ENCODE measurements at regions not wholly inside any gene's neighbourhood (a gene's known extent, or its start where the extent isn't known, plus 50 kb on each side); places are given as distances from the start of the nearest gene placed in this dataset.

DNA sequence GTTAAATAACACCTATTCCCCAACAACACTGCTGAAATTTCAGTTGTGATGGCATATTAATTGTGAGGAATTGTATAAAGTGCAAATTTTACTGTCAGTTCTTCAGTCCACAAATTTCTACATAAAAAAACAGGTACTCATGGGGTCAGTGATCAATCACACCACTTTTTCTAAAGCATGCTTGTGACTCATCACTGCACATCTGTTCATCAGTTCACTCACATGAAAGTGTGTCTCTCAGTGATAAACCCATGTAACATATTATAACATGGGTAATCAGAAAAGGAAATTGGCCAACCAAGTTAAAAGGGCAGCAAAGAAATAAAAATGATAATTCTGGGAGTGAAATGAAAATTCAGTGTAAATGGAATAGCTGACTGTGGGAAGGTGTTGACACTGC is 234.7 kb upstream of the FKBP1C start:
- intact Hi-C loops (cut with micrococcal nuclease) (no loop called here), dilution Hi-C loops (cut with HindIII; ENCODE audit: low sequenced_read_pairs, unreplicated experiment) (no loop called here), in situ Hi-C loops (cut with MboI; ENCODE audit: low sequenced_read_pairs) (no loop called here)
- Histone ChIP-seq H2AFZ (replicated peaks; ENCODE audit: low read length, poor library complexity) (no peak overlapping the region), H2BK15ac (ENCODE audit: low read depth, low read length) (no peak overlapping the region), H4K20me1 (ENCODE audit: insufficient read depth, low read length) (no peaks in the 10 kb centered on the region), H3K79me1 (ENCODE audit: low read depth in 1 of 2, low read length in 2 of 2) (no peaks in the 10 kb centered on the region), H2BK20ac (ENCODE audit: low read depth, low read length) (no peak overlapping the region), H4K91ac (ENCODE audit: insufficient read depth, low read depth, low read length) (no peak overlapping the region), H3K9ac (ENCODE audit: low read depth, low read length) (no peak overlapping the region), H3K23ac (ENCODE audit: low read depth, low read length) (no peak overlapping the region), H3K4me3 (ENCODE audit: insufficient read depth, low read depth, low read length) (no peak overlapping the region), H2AK5ac (ENCODE audit: low read depth, low read length) (no peak overlapping the region), H4K5ac (ENCODE audit: low read depth, low read length) (no peak overlapping the region), H4K8ac (ENCODE audit: low read depth in 2 of 2, low read length in 2 of 2) (no peak overlapping the region), H2BK5ac (ENCODE audit: low read depth, low read length, poor library complexity, severe bottlenecking) (no peak overlapping the region), H2AK9ac (replicated peaks; ENCODE audit: low read depth, low read length, poor library complexity) (no peak overlapping the region), H3K4me2 (ENCODE audit: low read depth, low read length) (no peak overlapping the region), H3K27ac (ENCODE audit: insufficient read depth, low read length) (no peak overlapping the region), H3K9me3 (ENCODE audit: control insufficient read depth, insufficient read depth, low read length) (no peaks in the 10 kb centered on the region), H3K56ac (ENCODE audit: extremely low read depth, insufficient read depth, low read length) (no peak overlapping the region), H3K36me3 (ENCODE audit: control insufficient read depth, insufficient read depth, low read length) (no peaks in the 10 kb centered on the region), H3K4me1 (ENCODE audit: control insufficient read depth, insufficient read depth, low read length) (no peaks in the 10 kb centered on the region), H3K18ac (ENCODE audit: low read depth, low read length) (no peak overlapping the region), H3K4ac (ENCODE audit: low read depth, low read length) (no peak overlapping the region), H3K27me3 (ENCODE audit: control insufficient read depth, insufficient read depth, low read length) (no peaks in the 10 kb centered on the region), H3K14ac (replicated peaks; ENCODE audit: low read depth, low read length) (no peak overlapping the region), H2BK120ac (ENCODE audit: low read depth, low read length) (no peak overlapping the region), H3K9me1 (ENCODE audit: insufficient read depth, low read length) (no peaks in the 10 kb centered on the region)
- POLR2A ChIA-PET (ENCODE audit: unreplicated experiment) = no interaction called here
- CTCF ChIA-PET = no interaction called here
- DNase-seq = no peak
- TF ChIP-seq CHD1 (IDR thresholded peaks at IDR 0.05; ENCODE audit: low read depth, low read length) = no peak
- TF ChIP-seq BHLHE40 (IDR thresholded peaks at IDR 0.05; ENCODE audit: low read depth, low read length) = no peak
- TF ChIP-seq, protein P1, sequence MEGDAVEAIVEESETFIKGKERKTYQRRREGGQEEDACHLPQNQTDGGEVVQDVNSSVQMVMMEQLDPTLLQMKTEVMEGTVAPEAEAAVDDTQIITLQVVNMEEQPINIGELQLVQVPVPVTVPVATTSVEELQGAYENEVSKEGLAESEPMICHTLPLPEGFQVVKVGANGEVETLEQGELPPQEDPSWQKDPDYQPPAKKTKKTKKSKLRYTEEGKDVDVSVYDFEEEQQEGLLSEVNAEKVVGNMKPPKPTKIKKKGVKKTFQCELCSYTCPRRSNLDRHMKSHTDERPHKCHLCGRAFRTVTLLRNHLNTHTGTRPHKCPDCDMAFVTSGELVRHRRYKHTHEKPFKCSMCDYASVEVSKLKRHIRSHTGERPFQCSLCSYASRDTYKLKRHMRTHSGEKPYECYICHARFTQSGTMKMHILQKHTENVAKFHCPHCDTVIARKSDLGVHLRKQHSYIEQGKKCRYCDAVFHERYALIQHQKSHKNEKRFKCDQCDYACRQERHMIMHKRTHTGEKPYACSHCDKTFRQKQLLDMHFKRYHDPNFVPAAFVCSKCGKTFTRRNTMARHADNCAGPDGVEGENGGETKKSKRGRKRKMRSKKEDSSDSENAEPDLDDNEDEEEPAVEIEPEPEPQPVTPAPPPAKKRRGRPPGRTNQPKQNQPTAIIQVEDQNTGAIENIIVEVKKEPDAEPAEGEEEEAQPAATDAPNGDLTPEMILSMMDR (conservative IDR thresholded peaks at IDR 0.05; ENCODE audit: low read depth, low read length) = no peak
- TF ChIP-seq NFE2L2 (IDR thresholded peaks at IDR 0.05; ENCODE audit: low read depth, low read length) = no peak
- no peak for TF ChIP-seq POLR2A (IDR thresholded peaks at IDR 0.05; ENCODE audit: low read depth, low read length)
- no peak for TF ChIP-seq CEBPB (IDR thresholded peaks at IDR 0.05; ENCODE audit: low read depth, low read length)
- TF ChIP-seq FOS (IDR thresholded peaks at IDR 0.05; ENCODE audit: low read depth, low read length) = no peak
- TF ChIP-seq MAFK (IDR thresholded peaks at IDR 0.05; ENCODE audit: low read depth, low read length) = no peak
- no peak for TF ChIP-seq USF2 (IDR thresholded peaks at IDR 0.05; ENCODE audit: low read depth, low read length)
- TF ChIP-seq ELK1 (IDR thresholded peaks at IDR 0.05; ENCODE audit: borderline replicate concordance, low read depth, low read length) = no peak
- no peak for TF ChIP-seq SMC3 (IDR thresholded peaks at IDR 0.05; ENCODE audit: low read depth, low read length)
- TF ChIP-seq MAZ (IDR thresholded peaks at IDR 0.05; ENCODE audit: borderline replicate concordance, low read depth, low read length) = no peak
- no peak for TF ChIP-seq RFX5 (IDR thresholded peaks at IDR 0.05; ENCODE audit: low read depth, low read length)
- no TSS peak for BruUV-seq (replicated peaks)
- ATAC-seq (ENCODE audit: low read depth) = no peak

Data from IMR-90 (cell line).